ACHN (cell line): ENCODE measurements at regions not wholly inside any gene's neighbourhood (a gene's known extent, or its start where the extent isn't known, plus 50 kb on each side); places are given as distances from the start of the nearest gene placed in this dataset.

Experiments used
- DNase-seq: peaks from one replicate; pipeline ENCODE4 v3.0.0-alpha.2; 2015
- in situ Hi-C: cut with HindIII; loops from 2 replicates; pipeline ENCODE4 v1.10.0; 2017; ENCODE audit warnings: low sequenced_read_pairs, low pct_ligation_motif_present, low pct_unique_long_range_greater_than_20kb

DNA sequence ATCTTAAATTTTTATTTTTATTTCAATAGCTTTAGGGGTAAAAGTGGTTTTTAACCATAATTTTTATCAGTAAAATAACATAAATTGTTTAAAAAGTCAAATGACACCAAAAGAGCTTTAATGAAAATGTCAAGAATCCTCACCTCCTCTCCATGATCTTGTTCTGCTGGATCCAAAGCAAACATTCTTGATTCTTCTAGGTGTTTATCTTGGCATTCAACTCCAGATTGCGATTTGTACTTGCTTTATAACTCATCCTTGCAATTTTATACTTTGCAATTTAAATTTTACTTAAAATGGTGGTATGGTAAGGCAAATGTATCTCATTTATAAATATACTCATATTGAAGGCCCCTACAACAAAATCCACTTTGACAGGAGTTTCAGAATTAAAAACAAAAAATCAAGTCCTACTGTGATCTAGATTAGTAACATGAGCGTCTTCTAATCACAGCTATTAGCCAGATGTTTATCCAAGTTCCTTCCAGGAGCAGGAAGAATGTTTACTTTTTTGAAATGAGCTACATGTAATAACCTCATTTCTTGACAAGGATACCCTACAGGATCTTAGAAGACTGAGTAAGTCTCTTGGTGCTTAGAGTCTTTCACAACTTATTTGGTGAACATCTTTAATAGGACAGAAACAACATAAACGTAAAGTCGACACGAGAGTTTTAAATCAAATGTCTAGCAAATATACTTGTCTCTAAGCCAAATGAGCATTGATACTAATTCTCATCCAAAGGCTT, 72.4 kb upstream of the CARD18 start:
- DNase-seq: no peak
- in situ Hi-C loops: no loop called here

DNA sequence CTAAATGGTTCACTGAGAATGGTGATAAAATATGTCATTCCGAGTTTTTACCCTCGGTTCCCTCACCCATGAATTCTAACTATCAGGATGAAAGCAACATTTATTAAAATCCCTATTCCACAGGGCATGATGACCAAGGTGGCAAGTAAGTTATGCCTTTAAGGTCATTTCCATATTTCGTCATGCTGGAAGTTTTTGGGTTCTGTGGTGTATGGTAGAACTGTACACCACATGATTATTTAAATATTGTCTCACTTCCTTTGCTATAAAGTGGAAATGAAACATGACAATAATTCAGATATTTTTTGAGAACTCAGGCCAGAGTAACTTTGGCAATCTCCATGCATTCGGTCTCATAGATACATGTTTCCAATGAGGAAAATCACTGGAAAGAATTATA, 68.5 kb upstream of the CARD18 start:
- in situ Hi-C loops: no loop called here
- no peak for DNase-seq

DNA sequence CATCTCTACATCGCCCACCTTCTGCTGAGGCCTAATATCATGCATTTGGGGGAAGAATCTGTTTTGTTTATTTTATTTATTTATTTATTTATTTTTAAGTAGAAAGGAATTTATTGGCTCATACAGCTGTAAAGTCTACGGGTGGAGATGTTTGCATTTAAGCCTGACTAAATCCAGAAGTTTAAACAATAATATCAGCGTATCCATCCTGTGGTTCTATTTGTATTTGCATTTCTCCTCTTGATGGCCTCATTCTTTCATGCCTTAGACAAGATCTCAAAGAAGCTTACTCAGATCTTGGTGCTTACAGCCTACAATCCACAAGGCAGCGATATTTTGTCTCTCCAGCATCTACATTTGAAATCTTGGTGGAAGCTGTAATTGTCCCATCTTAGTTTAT, 67.1 kb upstream of the CARD18 start:
- DNase-seq: no peak
- in situ Hi-C loops: no loop called here

DNA sequence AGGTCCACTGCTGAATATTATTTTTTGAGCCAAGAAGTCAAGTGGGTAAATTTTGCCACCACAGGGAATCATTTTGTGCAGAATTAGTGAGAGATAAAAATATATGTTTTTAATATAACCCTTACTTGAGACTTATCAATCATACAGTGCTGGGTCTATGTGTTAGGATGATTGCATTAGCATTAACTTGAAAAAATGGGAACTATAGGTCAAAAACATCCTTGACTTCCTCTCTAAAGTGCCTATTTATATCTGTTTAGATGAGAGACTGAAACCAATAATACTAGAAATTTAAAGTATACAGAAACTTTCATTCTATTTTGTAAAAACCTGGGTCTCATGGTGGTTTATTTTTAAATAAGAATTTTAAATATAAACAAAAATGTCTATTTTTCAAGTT, 65.1 kb upstream of the CARD18 start:
- no peak for DNase-seq
- in situ Hi-C loops: no loop called here

DNA sequence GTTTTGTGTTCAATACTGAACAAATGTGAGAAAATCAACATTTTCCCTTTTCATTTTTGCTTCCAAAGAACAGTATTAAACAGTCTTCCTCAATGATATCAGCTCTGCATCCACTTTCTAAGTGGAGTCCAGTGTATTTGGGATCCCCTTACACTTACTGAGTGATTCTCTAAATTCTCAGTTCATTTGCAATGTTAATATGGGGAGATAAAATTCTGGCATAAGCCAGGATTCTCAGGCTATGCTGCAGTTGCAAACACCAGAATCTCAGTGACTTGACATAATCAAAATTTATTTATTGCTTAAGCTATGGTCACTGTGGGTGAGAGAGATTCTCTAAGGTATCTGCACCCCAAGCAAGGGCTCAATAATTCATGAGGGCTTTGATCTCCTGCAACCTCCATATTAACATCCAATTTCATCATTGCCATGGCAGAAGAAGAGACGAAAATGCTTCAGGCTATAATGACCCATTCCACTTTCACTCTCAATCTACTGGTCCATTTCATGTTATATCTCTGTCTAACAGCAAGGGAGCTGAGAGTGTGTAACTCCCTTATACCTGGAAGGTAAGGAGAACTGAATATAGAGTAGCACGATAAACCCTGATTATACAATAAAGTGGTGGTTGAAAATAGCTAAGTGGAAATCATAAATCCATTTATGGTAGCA, 64.1 kb upstream of the CARD18 start:
- in situ Hi-C loops: no loop called here
- no peak for DNase-seq

DNA sequence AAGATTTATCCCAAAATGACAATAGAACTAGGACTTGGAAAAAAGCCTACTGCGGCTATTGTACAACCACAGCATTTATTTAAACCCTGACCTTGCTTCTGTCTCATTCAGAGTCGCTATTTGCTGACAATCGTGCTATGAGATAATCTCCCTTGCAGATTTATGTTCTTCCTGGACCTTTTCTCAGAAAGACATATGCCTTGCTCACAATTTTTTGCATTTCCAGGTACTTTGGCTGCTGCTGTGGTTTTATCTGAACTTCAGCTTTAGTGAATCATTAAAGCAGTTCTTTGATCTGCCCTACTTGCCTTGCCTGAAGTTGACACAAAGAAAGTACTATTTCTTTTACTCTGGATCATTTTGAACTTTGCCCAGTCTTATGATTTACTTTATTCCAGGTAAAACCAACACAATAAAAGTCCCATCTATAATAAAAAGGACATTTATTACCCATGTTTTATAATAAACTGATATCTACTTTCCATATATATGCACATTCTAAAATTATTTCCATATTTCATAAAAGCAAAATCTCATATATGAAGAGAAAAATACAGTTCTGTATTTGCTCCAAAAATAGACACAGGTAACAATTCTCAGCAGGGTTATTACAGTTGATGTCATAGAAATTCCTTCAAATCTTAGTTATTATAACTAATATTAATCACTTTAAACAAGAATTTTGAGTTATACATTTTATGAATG, 63.4 kb upstream of the CARD18 start:
- in situ Hi-C loops: no loop called here
- no peak for DNase-seq

DNA sequence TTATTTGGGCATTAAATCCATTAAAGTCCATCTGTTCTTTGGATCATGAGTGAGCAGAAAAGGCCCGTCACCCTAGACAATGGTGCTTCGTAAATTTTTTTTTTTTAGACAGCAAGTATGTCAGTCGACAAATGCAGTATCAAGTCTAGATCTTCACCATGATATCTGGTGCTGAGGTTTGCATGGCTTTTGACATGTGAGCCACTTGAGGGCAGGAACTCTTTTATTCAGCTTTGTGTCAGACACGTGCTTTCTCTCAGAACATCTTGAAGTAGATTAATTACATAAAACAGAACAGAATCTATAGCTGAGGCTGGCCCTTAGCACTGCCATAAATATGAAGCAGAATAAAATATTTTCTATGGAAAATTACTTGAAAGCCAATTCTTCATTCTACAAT, 62.9 kb upstream of the CARD18 start:
- no peak for DNase-seq
- in situ Hi-C loops: no loop called here

DNA sequence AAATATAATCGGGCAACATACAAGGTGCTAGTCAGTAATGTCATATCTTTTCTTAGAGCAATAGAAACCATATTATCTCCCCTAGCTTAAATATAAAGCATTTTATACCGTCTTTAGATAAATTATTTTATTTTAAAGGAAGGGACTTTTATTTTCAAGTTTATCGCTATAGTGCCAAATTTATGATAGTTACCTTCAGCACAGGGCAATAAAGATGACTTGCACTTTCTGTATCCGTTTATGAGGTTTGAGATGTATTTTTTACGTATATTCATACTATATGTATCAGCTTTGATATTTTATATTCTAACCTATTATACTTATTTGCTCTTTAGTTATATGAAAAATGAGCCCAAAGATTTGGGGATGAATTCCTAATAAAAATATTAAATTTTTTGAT, 61.6 kb upstream of the CARD18 start:
- no peak for DNase-seq
- in situ Hi-C loops: no loop called here

DNA sequence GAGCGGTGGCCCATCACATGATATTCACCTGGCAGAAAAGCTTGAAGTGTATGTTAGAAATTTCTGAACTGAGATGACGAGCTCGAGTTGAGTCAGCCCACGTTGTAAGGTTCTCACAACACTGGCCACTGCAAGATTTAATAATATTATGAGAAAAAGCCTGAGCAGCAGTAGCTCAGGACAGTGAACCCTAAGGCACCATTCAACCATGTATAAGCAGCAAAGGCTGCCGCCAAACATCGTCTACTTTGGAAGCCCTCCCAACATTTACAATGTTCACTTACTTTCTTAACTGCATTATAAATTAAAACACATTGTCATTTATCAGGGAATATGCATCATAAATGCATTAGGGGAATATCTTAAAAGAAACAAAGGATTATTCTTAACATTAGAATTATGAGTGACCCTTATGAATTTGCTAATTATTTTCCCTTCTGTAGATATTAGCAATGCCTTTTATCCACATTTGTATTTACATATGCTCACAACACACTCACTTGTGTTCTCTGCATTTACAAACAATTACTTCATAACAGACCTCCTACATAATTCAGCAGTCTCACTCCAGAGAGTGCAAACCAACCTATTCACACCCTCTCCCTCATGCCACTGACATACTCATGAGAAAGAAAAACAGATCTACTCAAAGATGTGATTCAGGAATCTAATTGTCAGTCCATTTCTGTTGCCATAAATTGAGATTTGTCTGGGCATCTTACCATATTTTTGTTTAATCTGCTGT, 57.7 kb upstream of the CARD18 start:
- in situ Hi-C loops: no loop called here
- no peak for DNase-seq

DNA sequence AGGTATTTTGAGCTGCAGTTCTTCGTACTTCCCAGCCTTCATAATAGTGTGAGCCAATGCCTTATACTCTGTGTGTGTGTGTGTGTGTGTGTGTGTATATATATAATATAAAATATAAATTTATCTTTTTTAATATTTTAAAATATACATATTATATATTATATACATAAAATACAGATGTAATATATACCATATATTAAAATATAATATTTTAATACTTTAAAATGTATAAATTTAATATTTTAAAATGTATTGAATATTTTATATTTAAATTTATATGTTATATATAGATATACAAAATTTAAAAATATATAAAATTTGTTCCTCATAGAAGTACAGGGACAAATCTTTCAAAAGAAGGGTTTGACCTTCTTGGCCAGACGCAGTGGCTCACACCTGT, 53.7 kb upstream of the CARD18 start:
- in situ Hi-C loops: no loop called here
- DNase-seq: no peak

DNA sequence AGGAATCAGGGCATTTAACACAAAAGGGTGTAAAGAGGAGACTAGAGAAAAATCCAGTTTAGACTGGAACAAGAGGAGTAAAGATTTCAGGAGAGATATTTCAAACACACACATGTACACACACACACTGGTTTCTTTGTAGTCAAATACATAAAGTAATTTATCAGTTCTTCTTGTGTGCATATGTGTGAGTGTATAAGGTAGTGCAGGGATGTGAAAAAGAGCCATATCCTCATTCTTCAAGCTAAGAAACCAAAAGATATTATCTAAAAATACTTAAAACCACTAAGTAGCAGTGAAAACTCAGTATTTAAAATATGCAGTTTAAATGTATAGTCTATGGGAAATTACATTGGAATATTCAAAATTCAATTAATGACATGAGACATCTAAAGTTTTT, 52.5 kb upstream of the CARD18 start:
- DNase-seq: no peak
- in situ Hi-C loops: no loop called here

DNA sequence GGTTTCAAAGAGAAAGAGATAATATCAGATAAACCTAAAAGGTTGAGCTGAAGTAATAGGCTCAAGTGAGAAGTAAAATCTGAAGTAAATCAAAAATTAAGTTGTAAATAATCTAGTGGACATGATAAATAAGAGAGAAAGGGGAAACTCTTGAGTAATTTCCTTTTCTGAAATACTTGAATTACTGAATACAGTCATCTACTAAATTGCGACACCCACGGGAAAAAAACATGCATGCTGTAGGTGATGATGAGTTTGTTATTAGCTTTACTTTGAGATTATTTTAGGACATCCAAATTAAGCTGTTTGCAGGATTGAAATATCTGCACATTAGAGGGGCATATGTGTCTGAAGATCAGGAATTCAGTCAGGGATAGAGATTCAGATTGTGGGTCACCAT, 50.0 kb upstream of the CARD18 start:
- in situ Hi-C loops: no loop called here
- DNase-seq: no peak
